H1 (cell line): ENCODE measurements at regions not wholly inside any gene's neighbourhood (a gene's known extent, or its start where the extent isn't known, plus 50 kb on each side); places are given as distances from the start of the nearest gene placed in this dataset.

Source experiments
- ASH2L ChIP-seq: fragments of 200-600, 300-600 bp; sonication (generic); IDR thresholded peaks from one replicate; pipeline ENCODE4 v1.7.1; 2017; ENCODE audit warnings: low read length
- CBX5 ChIP-seq: fragments of 300-800, 300-1000 bp; sonication (generic); IDR thresholded peaks from 2 replicates; pipeline ENCODE4 v1.7.1; 2016; ENCODE audit warnings: antibody characterized with exemption, low read length, low read depth
- CTCF ChIP-seq, 3 experiments: IDR thresholded peaks; 1 replicate in 2 of 3; 2 replicates in 1 of 3; pipeline versions ENCODE4 v1.5.1 to v1.6.1; 2011; ENCODE audit warnings: low read length in 3 of 3, mild to moderate bottlenecking in 3 of 3, inconsistent platforms in 2 of 3, low read depth in 1 of 3, moderate library complexity in 1 of 3; ENCODE audit not compliant: insufficient read depth in 1 of 3; ENCODE audit errors: control extremely low read depth in 1 of 3
- EZH2 ChIP-seq: fragments of 200-600 bp; sonication (generic); IDR thresholded peaks from 2 replicates; pipeline ENCODE4 v1.7.1; 2012; ENCODE audit warnings: low read depth, mild to moderate bottlenecking, moderate library complexity, low read length, inconsistent platforms; ENCODE audit not compliant: severe bottlenecking
- HDAC2 ChIP-seq, 2 experiments: fragments of 300-600 bp in 1 of 2; sonication (generic) in 1 of 2; IDR thresholded peaks; 2 replicates each; pipeline ENCODE4 v1.6.1; 2011 to 2012; ENCODE audit warnings: low read depth in 2 of 2, low read length in 2 of 2, mild to moderate bottlenecking in 2 of 2, moderate library complexity in 2 of 2, borderline replicate concordance in 1 of 2, inconsistent platforms in 1 of 2
- KDM5A ChIP-seq: fragments of 200-600 bp; IDR thresholded peaks from 2 replicates; pipeline ENCODE4 v1.7.1; 2012; ENCODE audit warnings: mild to moderate bottlenecking, low read length, inconsistent platforms, mixed read lengths
- MAX ChIP-seq: IDR thresholded peaks from 2 replicates; pipeline ENCODE4 v1.6.1; 2012; ENCODE audit warnings: inconsistent platforms
- POLR2A ChIP-seq, 2 experiments: IDR thresholded peaks; 1 replicate in 1 of 2; 2 replicates in 1 of 2; pipeline ENCODE4 v1.6.1; 2011; ENCODE audit warnings: low read depth in 2 of 2, low read length in 2 of 2, mild to moderate bottlenecking in 2 of 2; ENCODE audit errors: control extremely low read depth in 1 of 2
- POLR2AphosphoS5 ChIP-seq: IDR thresholded peaks from 2 replicates; pipeline ENCODE4 v1.6.1; 2011; ENCODE audit warnings: low read depth, low read length
- RAD21 ChIP-seq, 2 experiments: IDR thresholded peaks in 1 of 2; conservative IDR thresholded peaks in 1 of 2; 2 replicates each; pipeline ENCODE4 v1.6.1; 2011; ENCODE audit warnings: low read depth in 2 of 2, low read length in 2 of 2, improper control_type of control experiment in 1 of 2, inconsistent platforms in 1 of 2, mild to moderate bottlenecking in 1 of 2, moderate library complexity in 1 of 2
- SUZ12 ChIP-seq: fragments of 200-600 bp; sonication (generic); IDR thresholded peaks from 2 replicates; pipeline ENCODE4 v1.6.1; 2012; ENCODE audit warnings: mild to moderate bottlenecking, inconsistent platforms, low read length, moderate library complexity, mixed read lengths
- YY1 ChIP-seq: IDR thresholded peaks from 2 replicates; pipeline ENCODE4 v1.6.1; 2011; ENCODE audit warnings: low read depth, mild to moderate bottlenecking, low read length

DNA sequence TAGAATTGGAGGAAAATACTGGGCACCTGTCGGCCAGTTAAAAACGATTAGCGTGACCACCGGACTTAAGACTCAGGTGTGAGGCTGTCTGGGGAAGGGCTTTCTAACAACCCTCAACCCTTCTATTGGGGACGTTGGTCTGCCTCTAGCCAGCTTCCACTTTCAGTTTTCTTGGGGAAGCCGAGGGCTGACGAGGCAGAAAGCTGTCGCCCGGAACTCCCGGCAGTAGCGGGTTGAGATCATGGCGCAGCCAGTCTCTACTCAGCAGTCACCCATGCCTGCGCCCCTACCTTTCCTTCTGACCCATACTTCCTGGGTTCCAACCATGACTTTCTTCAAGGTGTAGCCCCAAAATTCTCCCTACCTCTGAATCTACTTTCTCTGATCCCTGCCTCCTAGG, 1424.1 kb downstream of the SLITRK1 start:
- no peak for TF ChIP-seq YY1
- no peak for TF ChIP-seq ASH2L
- TF ChIP-seq EZH2, result no peak
- no peak for TF ChIP-seq SUZ12
- no peak for TF ChIP-seq MAX
- no peak for TF ChIP-seq POLR2AphosphoS5
- TF ChIP-seq CTCF (IDR thresholded peaks at IDR 0.05; ENCODE audit: control extremely low read depth in 1 of 3, insufficient read depth in 1 of 3, low read depth in 1 of 3, low read length in 3 of 3), result no peak
- no peak for TF ChIP-seq HDAC2 (IDR thresholded peaks at IDR 0.05; ENCODE audit: borderline replicate concordance in 1 of 2, low read depth in 2 of 2, low read length in 2 of 2)
- TF ChIP-seq POLR2A (IDR thresholded peaks at IDR 0.05; ENCODE audit: control extremely low read depth in 1 of 2, low read depth in 2 of 2, low read length in 2 of 2), result no peak
- no peak for TF ChIP-seq CBX5
- TF ChIP-seq RAD21 (IDR thresholded peaks at IDR 0.05 in 1 of 2, conservative IDR thresholded peaks at IDR 0.05 in 1 of 2; ENCODE audit: low read depth in 2 of 2, low read length in 2 of 2), result no peak
- no peak for TF ChIP-seq KDM5A
